SK-N-SH (cell line): ENCODE measurements at regions not wholly inside any gene's neighbourhood (a gene's known extent, or its start where the extent isn't known, plus 50 kb on each side); places are given as distances from the start of the nearest gene placed in this dataset.

Experiments
- EP300 ChIP-seq, 2 experiments: IDR thresholded peaks; 2 replicates each; pipeline versions ENCODE4 v1.4.0 to v1.6.1; 2012; ENCODE audit warnings: borderline replicate concordance in 1 of 2, low read depth in 1 of 2, low read length in 1 of 2
- FOXJ3 ChIP-seq: sonication (generic); formaldehyde crosslinking; IDR thresholded peaks from 2 replicates; pipeline ENCODE4 v1.5.1; 2020; ENCODE audit warnings: mild to moderate bottlenecking, missing genetic modification reagents
- GABPA ChIP-seq: IDR thresholded peaks from 2 replicates; pipeline ENCODE4 v1.4.0; 2012; ENCODE audit warnings: low read depth, mild to moderate bottlenecking
- MEF2A ChIP-seq: IDR thresholded peaks from 2 replicates; pipeline ENCODE4 v1.4.0; 2012; ENCODE audit warnings: low read depth, borderline replicate concordance
- MXI1 ChIP-seq: IDR thresholded peaks from 2 replicates; pipeline ENCODE4 v1.6.1; 2012; ENCODE audit warnings: mild to moderate bottlenecking, low read depth, low read length, improper control_type of control experiment
- RCOR1 ChIP-seq: fragments of 150-350 bp; IDR thresholded peaks from 2 replicates; pipeline ENCODE4 v1.6.1; 2017; ENCODE audit warnings: antibody characterized with exemption, low read length
- RXRA ChIP-seq: IDR thresholded peaks from 2 replicates; pipeline ENCODE4 v1.4.0; 2012; ENCODE audit warnings: low read depth, mild to moderate bottlenecking, borderline replicate concordance
- SMC3 ChIP-seq: IDR thresholded peaks from 2 replicates; pipeline ENCODE4 v1.6.1; 2012; ENCODE audit warnings: low read depth, low read length, improper control_type of control experiment
- TAF1 ChIP-seq: IDR thresholded peaks from 2 replicates; pipeline ENCODE4 v1.6.1; 2012; ENCODE audit warnings: low read depth, mild to moderate bottlenecking, low read length, moderate library complexity, borderline replicate concordance
- TF ChIP-seq, protein P1 (sequence below): fragments of 200-600 bp; sonication (generic); IDR thresholded peaks from 2 replicates; pipeline ENCODE4 v1.6.1; 2017; ENCODE audit warnings: antibody characterized with exemption, mild to moderate bottlenecking, moderate library complexity

GRCh38 chr4:187118602-187119120 is 395.0 kb upstream of the FAT1 start:
- TF ChIP-seq, protein P1, sequence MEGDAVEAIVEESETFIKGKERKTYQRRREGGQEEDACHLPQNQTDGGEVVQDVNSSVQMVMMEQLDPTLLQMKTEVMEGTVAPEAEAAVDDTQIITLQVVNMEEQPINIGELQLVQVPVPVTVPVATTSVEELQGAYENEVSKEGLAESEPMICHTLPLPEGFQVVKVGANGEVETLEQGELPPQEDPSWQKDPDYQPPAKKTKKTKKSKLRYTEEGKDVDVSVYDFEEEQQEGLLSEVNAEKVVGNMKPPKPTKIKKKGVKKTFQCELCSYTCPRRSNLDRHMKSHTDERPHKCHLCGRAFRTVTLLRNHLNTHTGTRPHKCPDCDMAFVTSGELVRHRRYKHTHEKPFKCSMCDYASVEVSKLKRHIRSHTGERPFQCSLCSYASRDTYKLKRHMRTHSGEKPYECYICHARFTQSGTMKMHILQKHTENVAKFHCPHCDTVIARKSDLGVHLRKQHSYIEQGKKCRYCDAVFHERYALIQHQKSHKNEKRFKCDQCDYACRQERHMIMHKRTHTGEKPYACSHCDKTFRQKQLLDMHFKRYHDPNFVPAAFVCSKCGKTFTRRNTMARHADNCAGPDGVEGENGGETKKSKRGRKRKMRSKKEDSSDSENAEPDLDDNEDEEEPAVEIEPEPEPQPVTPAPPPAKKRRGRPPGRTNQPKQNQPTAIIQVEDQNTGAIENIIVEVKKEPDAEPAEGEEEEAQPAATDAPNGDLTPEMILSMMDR, result no peak
- TF ChIP-seq RXRA (no peak), MXI1 (no peak), EP300 (IDR thresholded peaks at IDR 0.05; ENCODE audit: borderline replicate concordance in 1 of 2, low read depth in 1 of 2, low read length in 1 of 2) (no peak), RCOR1 (no peak), FOXJ3 (no peak), SMC3 (no peak), GABPA (no peak), MEF2A (no peak), TAF1 (no peak)
